GM13976 (cell line): ENCODE measurements at regions not wholly inside any gene's neighbourhood (a gene's known extent, or its start where the extent isn't known, plus 50 kb on each side); places are given as distances from the start of the nearest gene placed in this dataset.

Experiments
- DNase-seq: peaks from one replicate; pipeline ENCODE4 v3.0.0; 2012; ENCODE audit warnings: low spot score
- CTCF ChIP-seq: IDR thresholded peaks from 2 replicates; pipeline ENCODE4 v1.5.1; 2012; ENCODE audit warnings: borderline replicate concordance, mild to moderate bottlenecking; ENCODE audit not compliant: insufficient read depth; ENCODE audit errors: extremely low read depth, missing control alignments, control extremely low read depth
- in situ Hi-C: fragments of 300-500 bp; cut with MboI; formaldehyde crosslinking; loops from one replicate; pipeline ENCODE4 v1.12.0; 2022; ENCODE audit warnings: low sequenced_read_pairs, mixed read lengths, inconsistent platforms; ENCODE audit not compliant: unreplicated experiment

- in situ Hi-C loops: no loop called here
- TF ChIP-seq CTCF: no peak
- DNase-seq: no peak
Measured at GRCh38 chr5:4855036-4855435, 285.1 kb upstream of the ADAMTS16 start.

DNA sequence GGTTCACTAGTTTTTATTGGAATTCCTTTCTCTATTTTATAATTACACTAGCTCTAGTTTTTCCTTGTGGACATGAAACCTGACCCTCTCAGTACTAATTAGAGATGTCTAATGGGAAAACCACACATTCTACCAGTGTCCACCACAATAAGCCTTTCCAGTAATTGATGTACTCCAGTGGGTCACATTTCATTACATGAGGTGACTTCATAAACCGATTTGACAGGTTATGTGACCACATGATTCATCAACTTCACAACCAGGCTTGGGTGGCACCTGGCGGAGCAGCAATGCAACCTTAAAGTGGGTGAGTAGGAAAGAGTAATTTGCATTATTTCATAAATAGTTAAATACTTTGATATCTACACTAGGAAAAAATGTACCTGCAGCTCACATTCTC, 284.2 kb upstream of the ADAMTS16 start:
- in situ Hi-C loops: no loop called here
- no peak for DNase-seq
- no peak for TF ChIP-seq CTCF

GRCh38 chr5:4857761-4858160, 282.4 kb upstream of the ADAMTS16 start:
- DNase-seq: no peak
- no peak for TF ChIP-seq CTCF

GRCh38 chr5:4859500-4860235, 280.5 kb upstream of the ADAMTS16 start:
- DNase-seq: no peak
- no peak for TF ChIP-seq CTCF
- in situ Hi-C loops: no loop called here

More at GRCh38 chr5:4857761-4858160, 282.4 kb upstream of the ADAMTS16 start:
- in situ Hi-C loops: no loop called here

DNA sequence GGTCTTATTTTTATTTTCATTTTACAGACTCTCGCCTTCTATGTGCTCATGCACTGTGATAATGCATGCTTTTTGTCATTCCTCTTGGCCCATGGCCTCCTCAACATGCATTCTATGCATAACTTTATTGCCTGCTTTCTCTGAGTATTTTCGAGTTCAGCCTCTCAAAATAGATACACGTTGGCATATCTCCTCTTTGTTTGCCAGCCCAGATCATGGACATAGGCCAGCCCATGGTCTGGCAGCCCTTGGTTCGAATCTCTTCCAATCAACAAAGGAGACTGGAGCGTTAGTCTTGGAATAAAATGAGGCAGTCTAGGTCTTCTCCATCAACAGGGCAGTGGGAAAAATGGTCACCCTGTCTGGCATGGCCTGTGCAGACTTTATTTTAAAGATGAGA, 279.5 kb upstream of the ADAMTS16 start:
- no peak for TF ChIP-seq CTCF
- no peak for DNase-seq
- in situ Hi-C loops: no loop called here

DNA sequence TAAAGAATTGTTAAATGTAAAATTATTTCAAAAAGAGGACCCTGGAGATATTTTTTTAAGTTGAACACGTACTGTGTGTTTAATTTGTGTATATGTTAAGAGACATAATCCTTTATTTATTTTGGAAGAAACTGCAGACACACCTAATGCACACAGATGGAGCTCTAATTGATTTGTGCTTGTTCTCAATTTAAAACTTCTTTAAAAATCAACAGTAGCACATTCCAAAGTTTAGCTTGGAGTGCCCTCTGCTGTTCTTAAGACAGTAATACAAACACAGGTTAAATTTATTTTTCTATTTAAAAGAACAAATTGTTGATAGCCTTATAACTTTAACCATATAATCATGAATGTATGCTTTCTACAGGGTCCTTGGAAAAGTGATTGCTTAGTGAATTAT, 277.6 kb upstream of the ADAMTS16 start:
- no peak for DNase-seq
- in situ Hi-C loops: no loop called here
- TF ChIP-seq CTCF: peak; percentile 37
